Erythroblast (primary cell): ENCODE measurements at regions not wholly inside any gene's neighbourhood (a gene's known extent, or its start where the extent isn't known, plus 50 kb on each side); places are given as distances from the start of the nearest gene placed in this dataset.
"Not testable (repeated sequence)": the region's sequence is repeated elsewhere in the genome, so short reads cannot be mapped to it uniquely, and the experiment has no call there.

Source experiments
- DNase-seq, 2 experiments: peaks; one replicate each; lab custom pipeline; 2025; lab: John Stamatoyannopoulos, UW
- GATA1 ChIP-seq: IDR thresholded peaks from 2 replicates; pipeline ENCODE4 v1.6.1; 2011; ENCODE audit warnings: low read depth, mild to moderate bottlenecking, control low read depth, low read length, moderate library complexity
- POLR2A ChIP-seq: IDR thresholded peaks from 2 replicates; pipeline ENCODE4 v1.6.1; 2011; ENCODE audit warnings: mild to moderate bottlenecking, low read length

DNA sequence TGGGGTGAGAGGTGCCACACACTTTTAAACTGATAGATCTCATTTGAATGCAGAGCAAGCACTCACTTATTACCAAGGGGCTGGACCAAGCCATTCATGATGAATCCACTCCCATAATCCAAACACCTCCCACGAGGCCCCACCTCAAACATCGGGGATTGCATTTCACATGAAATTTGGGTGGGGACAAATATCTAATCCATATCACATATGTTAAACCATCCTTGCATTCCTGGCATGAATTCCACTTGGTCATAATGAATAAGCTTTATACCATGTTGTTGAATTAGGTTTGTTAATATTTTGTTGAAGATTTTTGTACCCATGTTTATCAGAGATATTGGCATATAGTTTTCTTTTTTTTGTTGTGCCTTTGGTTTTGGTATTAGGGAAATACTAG lies 1198.7 kb upstream of the ATXN8OS start:
- TF ChIP-seq POLR2A, result no peak
- no peak for TF ChIP-seq GATA1
- no peak for DNase-seq

DNA sequence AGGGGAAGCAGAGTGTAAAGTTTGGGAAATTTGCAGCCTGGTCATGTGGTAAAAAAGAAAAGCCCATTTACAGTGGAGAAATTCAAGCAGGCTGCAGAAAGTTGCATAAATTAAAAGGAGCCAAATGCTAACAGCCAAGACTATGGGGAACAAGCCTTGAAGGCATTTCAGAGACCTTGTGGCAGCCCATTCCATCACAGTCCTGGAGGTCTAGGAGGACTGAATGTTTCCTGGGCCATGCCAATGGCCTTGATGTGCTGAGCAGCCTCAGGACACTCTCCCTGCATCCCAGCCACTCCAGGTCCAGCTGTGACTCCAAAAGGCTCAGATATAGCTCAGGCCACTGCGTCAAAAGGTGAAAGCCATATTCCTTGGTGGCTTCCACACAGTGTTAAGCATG lies 1202.4 kb upstream of the ATXN8OS start:
- TF ChIP-seq POLR2A, result no peak
- TF ChIP-seq GATA1, result no peak
- no peak for DNase-seq

DNA sequence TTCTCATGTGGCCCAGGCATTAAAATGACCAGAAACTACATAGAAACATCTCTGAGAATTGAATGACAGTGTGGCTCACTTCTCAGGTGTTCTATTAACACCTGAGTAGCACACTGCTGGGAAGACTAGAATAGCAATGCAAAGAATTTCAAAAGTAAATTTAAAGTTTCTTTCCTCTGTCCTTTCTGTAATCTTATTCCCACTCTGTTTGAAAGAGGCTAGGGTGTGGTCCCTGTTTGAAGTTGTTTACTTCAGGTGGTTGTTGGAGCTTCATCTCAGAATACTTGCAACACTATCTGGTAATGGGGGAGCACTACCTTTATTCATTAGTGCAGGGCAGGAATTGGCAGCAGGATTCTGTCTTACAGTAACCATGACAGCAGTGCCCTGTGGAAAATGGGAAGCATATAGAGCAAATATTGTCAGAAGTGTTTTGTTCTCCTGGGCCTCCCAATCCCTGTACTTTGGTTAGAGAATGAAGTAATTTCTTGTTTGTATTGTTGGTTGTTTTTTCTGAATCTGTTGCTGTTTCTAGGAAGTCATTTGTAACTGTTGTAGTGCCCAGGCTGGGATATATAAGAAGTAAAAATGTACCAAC lies 1210.2 kb upstream of the ATXN8OS start:
- TF ChIP-seq GATA1 (no peak), POLR2A (no peak)
- no peak for DNase-seq

DNA sequence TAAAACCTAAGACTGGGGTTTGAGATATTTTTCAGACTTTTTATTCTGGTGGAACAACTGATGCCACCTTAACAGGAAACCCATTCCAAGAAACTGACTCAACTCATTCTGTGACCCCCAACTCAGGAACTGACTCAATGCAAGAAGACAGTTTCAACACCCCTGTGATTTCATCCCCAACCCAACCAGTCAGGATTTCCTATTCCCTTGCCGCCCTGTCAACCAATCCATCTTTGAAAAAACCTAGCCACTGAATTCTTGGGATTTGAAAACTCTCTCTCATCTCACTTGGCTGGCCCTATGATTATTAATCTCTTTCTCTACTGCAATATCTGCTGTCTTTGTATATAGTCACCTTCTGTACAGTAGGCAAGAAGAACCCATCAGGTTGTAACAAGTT lies 1211.9 kb upstream of the ATXN8OS start:
- no peak for TF ChIP-seq GATA1
- TF ChIP-seq POLR2A, result no peak
- DNase-seq, result no peak

DNA sequence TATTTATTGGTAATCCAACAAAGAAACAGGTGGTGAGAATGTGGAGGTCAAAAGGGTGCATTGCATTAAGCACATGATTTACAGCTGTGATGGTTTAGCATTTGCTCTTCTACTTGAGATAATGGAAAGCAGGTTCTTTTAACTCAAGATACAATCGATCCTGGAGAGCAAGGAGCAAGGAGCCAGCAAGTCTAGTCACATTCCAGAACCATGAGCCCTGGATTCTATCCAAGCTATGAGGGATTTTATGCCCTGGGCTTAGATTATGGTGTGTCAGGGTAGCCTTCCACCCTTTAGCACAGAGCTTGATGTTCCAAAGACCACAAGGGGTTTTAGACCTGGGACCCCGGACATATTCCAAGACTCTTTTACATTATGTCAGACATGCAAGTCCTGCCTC lies 1213.9 kb upstream of the ATXN8OS start:
- not testable (repeated sequence) for DNase-seq

DNA sequence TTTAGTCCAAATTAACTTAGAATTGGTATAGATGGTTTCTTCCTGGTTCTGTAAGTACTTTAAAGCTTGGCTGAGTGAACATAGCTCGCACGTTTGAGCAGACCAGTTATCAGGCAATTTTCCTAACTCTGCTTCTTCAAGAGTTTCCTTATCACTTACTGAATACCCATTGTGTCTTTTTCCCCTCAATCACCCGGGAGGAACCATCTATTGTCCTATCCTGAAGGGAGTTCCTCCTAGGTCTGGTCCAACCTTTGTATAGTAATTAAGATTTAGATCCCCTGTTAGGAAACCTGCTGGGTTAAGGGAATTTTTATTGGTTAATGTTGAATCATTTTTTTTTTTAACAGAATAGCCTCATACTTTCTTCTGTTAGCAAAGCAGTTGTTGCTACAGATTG lies 1215.0 kb upstream of the ATXN8OS start:
- DNase-seq, result not testable (repeated sequence)

DNA sequence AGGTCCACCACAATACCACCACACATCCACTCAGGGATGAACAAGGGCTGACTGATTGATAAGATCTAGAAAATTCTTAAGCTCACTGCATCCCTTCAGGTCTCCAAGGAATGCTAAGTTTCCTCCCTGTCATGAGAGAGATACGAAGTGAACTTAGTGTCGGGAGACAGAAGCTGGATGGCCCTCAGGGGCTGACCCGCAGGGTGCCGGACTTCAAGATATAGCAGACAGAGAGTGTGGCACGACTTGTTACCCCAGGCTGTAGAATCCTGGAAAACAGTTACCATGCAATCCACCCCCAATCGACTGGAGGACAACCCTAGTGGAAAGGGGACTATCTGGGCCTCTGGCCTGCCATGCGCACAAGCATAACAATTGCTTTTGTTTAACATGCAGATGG lies 1217.5 kb upstream of the ATXN8OS start:
- DNase-seq, result not testable (repeated sequence)

DNA sequence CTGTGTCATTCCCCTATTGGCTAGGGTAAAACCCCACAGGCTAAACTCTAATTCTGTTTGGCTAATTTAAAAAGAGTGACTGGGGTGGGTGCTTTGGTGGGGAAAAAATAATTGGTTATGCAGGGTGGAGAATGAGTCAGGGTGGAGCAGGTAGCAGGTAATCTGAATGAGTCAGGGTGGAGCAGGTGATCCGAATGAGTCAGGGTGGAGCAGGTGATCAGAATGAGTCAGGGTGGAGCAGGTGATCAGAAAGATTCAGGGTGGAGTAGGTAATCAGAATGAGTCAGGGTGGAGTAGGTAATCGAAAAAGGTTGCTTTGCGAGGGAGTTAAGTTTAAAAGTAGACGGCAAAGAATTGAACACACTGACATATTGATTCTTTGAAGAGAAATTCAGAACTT lies 1218.8 kb upstream of the ATXN8OS start:
- TF ChIP-seq POLR2A (no peak), GATA1 (no peak)
- DNase-seq, result no peak

DNA sequence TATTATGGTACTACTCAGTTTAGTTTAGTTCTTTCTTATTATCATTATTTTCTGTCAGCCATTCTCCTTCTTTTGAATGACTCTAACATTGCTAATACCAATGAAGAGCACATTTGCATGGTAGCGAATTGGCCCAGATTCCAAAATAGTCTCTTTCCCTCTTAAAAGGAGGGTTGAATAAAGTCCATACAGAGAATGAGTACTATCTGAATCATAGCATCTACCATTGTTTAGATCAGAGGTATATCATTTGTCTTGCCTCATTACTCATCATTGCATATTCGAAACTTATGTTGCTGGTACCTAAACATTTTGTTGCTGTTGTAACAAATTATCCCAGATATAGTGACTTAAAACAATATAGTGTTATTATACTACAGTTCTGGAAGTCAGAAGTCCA lies 1235.3 kb upstream of the ATXN8OS start:
- TF ChIP-seq GATA1, result no peak
- no peak for TF ChIP-seq POLR2A
- no peak for DNase-seq

DNA sequence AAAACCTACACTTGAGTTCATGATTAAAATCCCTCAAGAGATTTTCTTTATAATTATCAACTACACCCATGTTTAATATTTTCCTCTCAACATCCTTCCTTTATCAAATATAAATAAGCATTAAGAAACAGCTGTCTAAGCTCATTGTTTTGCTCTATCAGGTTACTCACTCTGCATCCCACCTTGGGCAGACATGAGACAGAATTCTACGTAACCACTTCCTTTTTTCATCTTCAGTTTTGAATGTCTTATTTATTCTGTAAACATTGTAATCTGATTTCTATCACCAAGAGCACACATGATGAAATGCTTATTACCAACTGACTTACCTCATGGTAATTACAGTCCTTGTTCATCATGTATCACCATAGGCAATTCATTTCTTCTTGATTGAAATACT lies 1256.6 kb upstream of the ATXN8OS start:
- DNase-seq, result no peak
- TF ChIP-seq GATA1 (no peak), POLR2A (no peak)

DNA sequence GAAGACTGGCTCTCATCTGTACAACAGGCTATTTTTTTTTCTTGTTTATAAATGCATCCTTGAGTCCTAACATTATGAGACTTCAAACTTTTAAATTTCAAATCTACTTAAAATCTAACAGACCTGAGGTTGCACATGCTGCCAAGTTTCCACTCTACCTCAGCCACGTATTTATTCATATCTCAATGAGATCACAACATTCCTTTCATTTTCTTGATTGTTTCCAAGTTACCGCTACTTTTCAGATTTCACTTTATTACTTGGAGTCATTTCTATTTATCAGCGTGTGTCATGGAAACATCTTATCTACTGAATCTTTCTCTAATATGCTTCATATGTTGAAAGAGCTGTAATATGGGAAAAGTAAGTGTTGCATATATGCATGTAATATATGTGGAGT lies 1257.5 kb upstream of the ATXN8OS start:
- DNase-seq, result no peak
- TF ChIP-seq GATA1 (no peak), POLR2A (no peak)

DNA sequence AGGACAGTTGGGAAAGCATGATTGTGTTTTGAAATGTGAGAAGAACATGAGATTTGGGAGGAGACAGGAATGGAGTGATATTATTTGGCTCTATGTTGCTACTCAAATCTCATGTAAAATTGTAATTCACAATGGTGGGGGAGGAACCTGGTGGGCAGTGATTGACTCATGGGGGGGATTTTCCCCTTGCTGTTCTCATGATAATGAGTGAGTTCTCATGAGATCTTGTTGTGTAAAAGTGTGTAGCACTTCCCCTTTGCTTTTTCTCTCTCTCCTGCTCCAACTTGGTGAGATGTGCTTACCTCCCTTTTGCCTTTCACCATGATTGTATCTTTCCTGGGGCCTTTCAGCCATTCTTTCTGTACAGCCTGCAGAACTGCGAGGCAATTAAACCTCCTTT lies 1261.0 kb upstream of the ATXN8OS start:
- no peak for TF ChIP-seq POLR2A
- no peak for DNase-seq

DNA sequence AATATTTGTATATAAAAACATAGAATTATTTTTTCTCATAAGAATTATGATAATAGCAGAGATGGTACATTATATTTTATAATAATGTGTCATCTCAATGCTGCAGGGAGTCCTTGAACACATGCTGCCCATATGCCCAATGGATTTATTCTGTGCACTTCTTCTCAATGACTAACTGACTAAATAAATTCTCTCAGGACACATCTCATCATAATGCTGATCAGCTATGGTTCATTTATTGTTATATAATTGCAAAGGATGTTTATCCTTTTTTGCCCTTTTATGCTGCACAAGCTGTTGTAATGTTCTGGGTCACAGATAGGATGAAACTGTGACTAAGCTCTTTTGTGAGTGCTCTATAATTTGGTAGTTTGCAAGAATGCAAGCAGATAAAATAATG lies 1273.3 kb upstream of the ATXN8OS start:
- no peak for DNase-seq
- TF ChIP-seq POLR2A (no peak), GATA1 (no peak)

DNA sequence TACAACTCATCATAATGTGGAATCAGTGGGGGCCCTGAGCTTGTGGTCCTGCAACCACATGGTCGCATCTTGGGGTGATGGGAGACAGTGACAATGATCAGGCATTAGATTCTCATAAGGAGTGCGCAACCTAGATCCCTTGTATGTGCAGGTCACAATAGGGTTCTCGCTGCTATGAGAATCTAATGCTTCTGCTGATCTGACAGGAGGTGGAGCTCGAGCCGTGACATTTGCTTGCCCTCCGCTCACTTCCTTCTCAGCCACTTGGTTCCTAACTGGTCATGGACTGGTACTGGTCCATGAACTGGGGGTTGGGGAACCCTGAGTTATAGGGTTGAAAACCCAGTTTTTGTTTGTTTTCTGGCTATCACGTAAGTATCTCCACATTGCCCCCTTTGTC lies 1290.9 kb upstream of the ATXN8OS start:
- DNase-seq, result no peak
- TF ChIP-seq GATA1 (no peak), POLR2A (no peak)

DNA sequence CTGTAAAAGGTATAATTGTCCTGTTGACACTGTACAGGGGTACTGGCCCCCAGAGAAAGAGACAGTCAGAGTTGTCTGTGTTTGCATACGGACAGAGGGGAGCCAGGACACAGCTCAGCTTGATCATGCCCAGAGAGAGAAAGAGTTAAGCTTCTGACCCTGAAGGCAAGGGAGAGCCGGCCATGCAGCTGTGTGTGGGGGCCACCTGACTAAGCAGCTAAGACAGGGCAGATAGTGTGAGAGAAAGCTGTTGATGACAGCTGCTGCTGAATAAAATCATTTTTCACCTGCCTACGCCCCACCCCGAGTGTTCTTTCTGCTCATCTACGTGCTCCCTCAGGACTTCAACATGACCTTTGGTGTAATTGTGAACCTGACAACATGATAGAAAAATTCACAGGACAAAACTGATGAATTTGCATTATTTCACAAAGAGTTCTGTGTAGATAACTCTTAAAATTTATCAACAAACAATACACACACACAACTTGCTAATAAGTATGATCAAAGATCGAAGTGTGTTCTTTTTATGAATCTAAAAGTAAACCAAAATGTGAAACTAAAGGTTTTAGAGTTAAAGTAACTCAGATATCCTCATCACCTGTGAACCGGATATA lies 1294.3 kb upstream of the ATXN8OS start:
- no peak for TF ChIP-seq POLR2A
- no peak for TF ChIP-seq GATA1
- no peak for DNase-seq

DNA sequence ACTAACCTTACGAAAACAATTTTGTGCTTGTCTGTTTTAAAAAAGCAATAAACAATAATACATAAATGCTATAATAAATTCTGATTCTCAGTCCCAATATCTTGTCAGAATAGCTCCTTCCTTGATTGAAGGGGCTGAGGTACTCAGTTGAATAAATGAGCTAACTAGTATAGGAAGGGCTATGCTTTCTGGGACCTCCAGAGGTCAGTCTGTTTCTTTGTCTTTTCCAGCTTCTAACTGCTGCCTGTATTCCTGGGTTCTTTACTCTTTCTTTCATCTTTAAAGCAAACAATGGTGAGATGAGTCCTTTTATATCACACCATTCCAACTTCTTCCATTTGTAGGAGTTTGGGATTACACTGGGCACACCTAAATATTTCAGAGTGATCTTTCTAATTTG lies 1297.0 kb upstream of the ATXN8OS start:
- TF ChIP-seq POLR2A (no peak), GATA1 (no peak)
- DNase-seq, result no peak
